Right lung (tissue), 2 donors: ENCODE measurements at regions not wholly inside any gene's neighbourhood (a gene's known extent, or its start where the extent isn't known, plus 50 kb on each side); places are given as distances from the start of the nearest gene placed in this dataset.

Source experiments
- DNase-seq, 2 donors: peaks; one replicate each; pipeline ENCODE4 v3.0.0-alpha.2; 2013

GRCh38 chr14:58783792-58784511, 146.2 kb downstream of the DACT1 start:
- DNase-seq: no peak

GRCh38 chr14:58784931-58785330, 147.2 kb downstream of the DACT1 start:
- DNase-seq: no peak

GRCh38 chr14:58785701-58786100, 147.9 kb downstream of the DACT1 start:
- DNase-seq: no peak

- DNase-seq: no peak
Measured at GRCh38 chr14:58787592-58787991, 149.8 kb downstream of the DACT1 start.

- no peak for DNase-seq
Measured at GRCh38 chr14:58788655-58789503, 151.1 kb downstream of the DACT1 start.

GRCh38 chr14:58789736-58790135, 152.0 kb downstream of the DACT1 start:
- DNase-seq: no peak

- no peak for DNase-seq
Measured at GRCh38 chr14:58792416-58792815, 154.7 kb downstream of the DACT1 start.

- no peak for DNase-seq
Measured at GRCh38 chr14:58793131-58793740, 155.5 kb downstream of the DACT1 start.

GRCh38 chr14:58794993-58795762, 157.4 kb downstream of the DACT1 start:
- no peak for DNase-seq

- no peak for DNase-seq
Measured at GRCh38 chr14:58796242-58797009, 158.7 kb downstream of the DACT1 start.

GRCh38 chr14:58797010-58797429, 159.3 kb downstream of the DACT1 start:
- no peak for DNase-seq

- DNase-seq: no peak
Measured at GRCh38 chr14:58798173-58798572, 160.4 kb downstream of the DACT1 start.

- no peak for DNase-seq
Measured at GRCh38 chr14:58801086-58801485, 163.3 kb downstream of the DACT1 start.

- DNase-seq: no peak
Measured at GRCh38 chr14:58805057-58805456, 167.3 kb downstream of the DACT1 start.

GRCh38 chr14:58805605-58806409, 168.0 kb downstream of the DACT1 start:
- peak; percentile 83 for DNase-seq

- no peak for DNase-seq
Measured at GRCh38 chr14:58807191-58807590, 169.4 kb downstream of the DACT1 start.

GRCh38 chr14:58808828-58809227, 171.1 kb downstream of the DACT1 start:
- no peak for DNase-seq

- DNase-seq: no peak
Measured at GRCh38 chr14:58809520-58809919, 171.8 kb downstream of the DACT1 start.

- DNase-seq: no peak
Measured at GRCh38 chr14:58812050-58812910, 174.5 kb downstream of the DACT1 start.
